AG10803 (cell line): ENCODE measurements at regions not wholly inside any gene's neighbourhood (a gene's known extent, or its start where the extent isn't known, plus 50 kb on each side); places are given as distances from the start of the nearest gene placed in this dataset.

ENCODE experiments used
- DNase-seq: peaks from one replicate; pipeline ENCODE4 v3.0.0; 2010; ENCODE audit warnings: low read depth
- H3K4me3 ChIP-seq: 2 replicates; pipeline ENCODE4 v1.5.1; 2011; ENCODE audit warnings: mild to moderate bottlenecking, low read length, control low read depth
- CTCF ChIP-seq: conservative IDR thresholded peaks from 2 replicates; pipeline ENCODE4 v1.5.1; 2011; ENCODE audit warnings: mild to moderate bottlenecking, low read length, control low read depth, inconsistent platforms

GRCh38 chr15:70547846-70548487 lies 215.4 kb downstream of the UACA start:
- no peak overlapping the region for H3K4me3 ChIP-seq
- no peak for DNase-seq
- TF ChIP-seq CTCF = no peak

- TF ChIP-seq CTCF = no peak
- H3K4me3 ChIP-seq = no peak overlapping the region
- DNase-seq = no peak
Observed at GRCh38 chr15:70545526-70545925, 217.8 kb downstream of the UACA start.

GRCh38 chr15:70541511-70541910 lies 221.8 kb downstream of the UACA start:
- TF ChIP-seq CTCF = no peak
- no peak for DNase-seq
- no peak overlapping the region for H3K4me3 ChIP-seq

GRCh38 chr15:70539912-70540530 lies 223.3 kb downstream of the UACA start:
- no peak for TF ChIP-seq CTCF
- H3K4me3 ChIP-seq = no peak overlapping the region
- DNase-seq = no peak

- no peak for TF ChIP-seq CTCF
- no peak for DNase-seq
- no peak overlapping the region for H3K4me3 ChIP-seq
Observed at GRCh38 chr15:70539409-70539808, 223.9 kb downstream of the UACA start.

- H3K4me3 ChIP-seq = no peak overlapping the region
- no peak for DNase-seq
- no peak for TF ChIP-seq CTCF
Observed at GRCh38 chr15:70538278-70538677, 225.1 kb downstream of the UACA start.

GRCh38 chr15:70535955-70536338 lies 227.4 kb downstream of the UACA start:
- no peak for DNase-seq
- H3K4me3 ChIP-seq = no peak overlapping the region
- no peak for TF ChIP-seq CTCF
